ENCODE measurements at regions not wholly inside any gene's neighbourhood (a gene's known extent, or its start where the extent isn't known, plus 50 kb on each side); places are given as distances from the start of the nearest gene placed in this dataset.
A peak's percentile ranks its signal among the peaks of the same experiment; 100 is the strongest.
"Not testable (repeated sequence)": the region's sequence is repeated elsewhere in the genome, so short reads cannot be mapped to it uniquely, and the experiment has no call there.

DNA sequence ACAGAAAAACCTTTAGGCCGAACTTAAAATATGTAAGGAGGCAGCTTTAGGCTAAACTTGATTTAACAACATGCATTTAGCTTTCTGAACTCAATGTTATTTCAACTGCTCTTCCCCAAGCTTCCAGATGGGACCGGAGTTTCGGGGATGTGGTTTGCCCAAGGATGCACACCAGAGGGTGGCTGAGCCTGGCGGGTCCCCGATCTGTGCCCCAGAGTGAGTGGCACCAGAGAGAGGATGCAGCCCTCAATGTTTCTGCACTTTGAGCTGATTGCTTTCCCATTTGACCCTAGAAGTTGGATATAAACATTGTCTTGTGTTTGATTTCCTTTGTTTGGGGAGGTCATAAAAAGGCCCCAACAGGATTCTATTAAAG is 348.0 kb upstream of the TNRC6C start:
- peak overlapping the region; percentile 9 to 28 for H3K27ac Mint-ChIP-seq
- no peaks in the 10 kb centered on the region for H3K36me3 Mint-ChIP-seq
- H3K4me1 Mint-ChIP-seq (ENCODE audit: low read depth in 2 of 2), result peaks cover 19 to 20% of the 10 kb centered on the region in 2 donors
- ATAC-seq, result peak in 1 of 2 donors; percentile 11
- H3K4me3 Mint-ChIP-seq, result peak overlapping the region; percentile 63
- no peaks in the 10 kb centered on the region for H3K9me3 Mint-ChIP-seq
- no peak for DNase-seq (ENCODE audit: low spot score)
- no peaks in the 10 kb centered on the region for H3K27me3 Mint-ChIP-seq

DNA sequence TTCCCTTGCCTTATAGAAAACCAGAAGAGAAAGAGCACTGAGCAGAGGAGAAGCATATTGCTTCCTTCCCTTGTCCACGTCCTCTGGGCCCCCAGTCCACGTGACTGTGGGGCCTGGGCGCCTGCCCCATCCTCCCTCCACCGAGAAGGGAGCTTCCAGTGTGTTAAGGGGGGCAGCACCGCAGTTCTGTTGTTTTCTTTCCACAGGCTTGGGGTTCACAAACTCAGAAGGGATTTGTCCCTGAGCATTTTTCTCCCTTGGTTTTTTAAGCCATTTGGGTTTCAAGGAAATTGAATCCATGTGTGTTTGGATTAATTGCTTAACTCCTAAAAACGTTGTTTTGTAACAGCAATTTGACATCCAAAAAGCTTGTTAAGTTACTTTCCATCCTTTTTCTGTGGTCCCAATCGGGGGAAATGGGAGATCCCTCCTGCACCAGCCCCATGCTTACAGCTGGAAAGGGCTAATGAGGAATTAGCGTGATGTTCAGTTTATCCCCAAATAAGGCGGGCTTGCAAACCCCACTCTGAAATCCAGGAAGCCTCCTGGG is 347.5 kb upstream of the TNRC6C start:
- no peak for ATAC-seq

DNA sequence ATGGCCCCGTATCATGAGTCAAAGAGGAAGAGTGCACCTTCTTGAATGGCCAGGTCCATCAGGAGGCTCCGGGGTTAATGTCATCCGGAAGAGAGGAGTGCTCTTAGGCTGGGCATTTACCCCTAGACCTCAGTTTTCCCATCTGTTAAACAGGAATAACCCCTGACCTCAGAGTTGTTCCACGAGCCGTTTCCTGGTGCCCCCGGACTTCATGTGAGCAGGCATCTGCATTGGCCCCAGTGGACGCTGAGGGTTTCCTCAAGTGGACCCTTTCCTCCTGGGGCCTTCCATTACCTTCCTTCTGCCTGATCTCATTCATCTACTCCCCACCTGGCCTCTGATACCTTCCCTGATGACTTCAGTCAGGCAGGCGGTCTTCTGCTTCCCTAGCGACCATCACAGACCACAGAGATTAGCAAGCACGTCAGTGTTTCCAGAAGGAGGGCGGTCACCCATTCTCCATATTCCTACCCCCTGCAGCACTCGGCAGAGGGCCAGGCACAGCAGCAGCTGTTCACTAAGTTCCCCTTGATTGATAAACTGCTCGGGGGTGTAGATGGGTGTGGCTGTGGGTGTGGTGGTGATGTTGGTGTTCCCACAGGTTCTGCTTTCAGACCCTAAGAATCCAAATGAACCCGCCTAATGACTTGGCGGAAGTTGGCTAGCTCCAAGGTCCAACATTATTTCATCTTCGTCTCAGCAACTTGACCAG is 346.6 kb upstream of the TNRC6C start:
- Mint-ChIP-seq H3K9me3 (no peaks in the 10 kb centered on the region), H3K27me3 (no peaks in the 10 kb centered on the region), H3K36me3 (no peaks in the 10 kb centered on the region), H3K27ac (no peak overlapping the region), H3K4me3 (no peak overlapping the region), H3K4me1 (ENCODE audit: low read depth in 2 of 2) (peaks cover 19 to 20% of the 10 kb centered on the region in 2 donors)
- ATAC-seq, result no peak
- DNase-seq (ENCODE audit: low spot score), result no peak

More for the DNA sequence above, 347.5 kb upstream of the TNRC6C start:
- no peaks in the 10 kb centered on the region for H3K9me3 Mint-ChIP-seq
- peaks cover 19 to 20% of the 10 kb centered on the region in 2 donors for H3K4me1 Mint-ChIP-seq (ENCODE audit: low read depth in 2 of 2)
- H3K27me3 Mint-ChIP-seq, result no peaks in the 10 kb centered on the region
- H3K27ac Mint-ChIP-seq, result peak overlapping the region in 1 of 2 donors; percentile 28
- no peaks in the 10 kb centered on the region for H3K36me3 Mint-ChIP-seq
- H3K4me3 Mint-ChIP-seq, result peak overlapping the region; percentile 63
- no peak for DNase-seq (ENCODE audit: low spot score)

DNA sequence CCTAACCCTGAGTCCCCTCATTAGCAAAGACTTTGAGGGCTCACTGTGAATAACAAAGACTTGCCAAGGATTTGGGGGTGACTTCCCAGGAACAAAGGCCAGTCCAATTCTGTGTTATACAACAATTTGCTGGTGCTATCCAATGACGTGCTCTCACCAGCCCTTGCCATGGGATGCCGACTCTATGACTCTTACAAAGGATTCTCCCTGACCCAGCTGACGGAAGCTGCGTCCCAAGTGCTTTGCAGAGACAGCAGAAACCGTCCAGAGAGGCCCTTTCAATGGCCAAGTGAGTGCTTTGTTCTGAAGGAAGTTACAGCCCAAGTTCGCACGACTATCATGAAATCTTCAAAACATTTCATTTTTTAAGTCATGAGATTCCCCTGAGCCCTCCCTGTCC is 345.3 kb upstream of the TNRC6C start:
- ATAC-seq, result no peak
- Mint-ChIP-seq H3K4me1 (ENCODE audit: low read depth in 2 of 2) (peaks cover 25% of the 10 kb centered on the region in 2 donors), H3K4me3 (no peak overlapping the region), H3K27me3 (peaks cover 0 to 6% of the 10 kb centered on the region in 2 donors), H3K36me3 (no peaks in the 10 kb centered on the region), H3K27ac (no peak overlapping the region), H3K9me3 (no peaks in the 10 kb centered on the region)
- DNase-seq (ENCODE audit: low spot score), result no peak

DNA sequence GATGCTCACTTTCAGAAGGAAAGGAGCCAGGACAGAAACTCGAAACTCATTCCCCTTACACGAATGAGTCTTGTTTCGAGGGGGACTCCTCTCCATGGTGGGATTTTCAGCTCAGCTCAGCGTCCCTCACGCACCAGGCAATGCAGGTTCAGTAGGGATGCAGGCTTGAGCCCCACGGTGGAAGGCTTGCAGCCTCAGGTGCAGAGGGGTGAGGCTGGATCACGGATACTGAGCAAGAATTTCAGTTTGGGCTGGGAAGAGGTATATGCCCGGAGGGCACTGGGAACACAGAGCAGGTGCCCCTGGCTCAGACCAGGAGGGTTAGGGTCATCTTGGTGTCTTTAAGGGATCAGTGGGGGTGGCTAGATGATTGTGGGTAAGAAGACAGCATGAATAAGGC is 344.9 kb upstream of the TNRC6C start:
- no peak overlapping the region for H3K4me3 Mint-ChIP-seq
- H3K36me3 Mint-ChIP-seq, result no peaks in the 10 kb centered on the region
- H3K4me1 Mint-ChIP-seq (ENCODE audit: low read depth in 2 of 2), result peaks cover 29% of the 10 kb centered on the region in 2 donors
- no peak overlapping the region for H3K27ac Mint-ChIP-seq
- no peaks in the 10 kb centered on the region for H3K9me3 Mint-ChIP-seq
- ATAC-seq (no peak), DNase-seq (ENCODE audit: low spot score) (no peak)
- peaks cover 2 to 8% of the 10 kb centered on the region in 2 donors for H3K27me3 Mint-ChIP-seq

DNA sequence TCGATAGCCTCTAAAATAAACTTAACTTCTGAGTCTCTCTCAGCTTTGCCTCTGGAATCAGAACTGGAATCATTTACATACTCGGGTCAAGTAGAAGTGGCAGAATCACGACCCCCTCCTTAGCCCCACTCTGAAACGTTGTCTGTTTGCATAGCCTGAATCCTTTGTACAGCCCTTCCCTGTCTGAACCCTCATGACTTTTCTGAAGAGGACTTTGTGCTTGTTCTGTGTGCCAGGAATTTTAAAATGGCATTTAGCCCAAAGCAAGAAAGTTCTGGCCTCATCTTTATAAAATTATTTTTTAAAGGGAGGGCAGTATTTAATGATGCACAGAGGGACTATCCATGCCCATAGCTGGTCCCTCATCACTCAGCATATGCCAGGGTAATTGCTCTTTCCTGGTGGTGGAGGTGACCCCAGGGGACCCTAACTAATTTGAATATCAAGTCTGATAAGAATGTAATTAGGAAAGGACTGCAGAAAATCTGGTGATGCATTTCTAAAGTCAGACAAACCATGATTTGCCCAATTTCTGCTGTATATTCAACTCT is 342.7 kb upstream of the TNRC6C start:
- Mint-ChIP-seq H3K4me3 (no peak overlapping the region), H3K4me1 (ENCODE audit: low read depth in 2 of 2) (peaks cover 15 to 17% of the 10 kb centered on the region in 2 donors), H3K9me3 (no peaks in the 10 kb centered on the region), H3K27ac (no peak overlapping the region), H3K36me3 (no peaks in the 10 kb centered on the region), H3K27me3 (peaks cover 5 to 8% of the 10 kb centered on the region in 2 donors)
- DNase-seq (ENCODE audit: low spot score), result no peak
- no peak for ATAC-seq

DNA sequence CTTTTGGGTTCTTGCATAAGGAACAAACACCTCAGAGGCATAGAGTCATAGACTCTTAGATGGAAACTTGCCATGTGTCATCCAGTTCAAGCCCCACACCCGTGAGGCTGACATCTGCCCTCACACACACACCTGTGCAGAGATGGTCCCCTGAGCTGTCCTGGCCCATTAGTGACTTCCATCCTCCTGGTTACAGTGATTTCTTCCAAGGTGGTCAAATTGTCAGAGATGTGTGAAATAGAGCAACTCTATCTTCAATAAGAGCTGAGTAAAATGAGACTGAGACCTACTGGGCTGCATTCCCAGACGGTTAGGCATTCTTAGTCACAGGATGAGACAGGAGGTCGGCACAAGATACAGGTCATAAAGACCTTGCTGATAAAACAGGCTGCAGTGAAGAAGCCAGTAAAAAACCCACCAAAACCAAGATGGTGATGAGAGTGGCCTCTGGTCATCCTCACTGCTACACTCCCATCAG is 342.2 kb upstream of the TNRC6C start:
- peaks cover 15% of the 10 kb centered on the region in 2 donors for H3K4me1 Mint-ChIP-seq (ENCODE audit: low read depth in 2 of 2)
- no peak overlapping the region for H3K4me3 Mint-ChIP-seq
- no peak for ATAC-seq
- H3K36me3 Mint-ChIP-seq, result no peaks in the 10 kb centered on the region
- no peak overlapping the region for H3K27ac Mint-ChIP-seq
- H3K27me3 Mint-ChIP-seq, result peaks cover 5 to 8% of the 10 kb centered on the region in 2 donors
- DNase-seq (ENCODE audit: low spot score), result no peak
- no peaks in the 10 kb centered on the region for H3K9me3 Mint-ChIP-seq

DNA sequence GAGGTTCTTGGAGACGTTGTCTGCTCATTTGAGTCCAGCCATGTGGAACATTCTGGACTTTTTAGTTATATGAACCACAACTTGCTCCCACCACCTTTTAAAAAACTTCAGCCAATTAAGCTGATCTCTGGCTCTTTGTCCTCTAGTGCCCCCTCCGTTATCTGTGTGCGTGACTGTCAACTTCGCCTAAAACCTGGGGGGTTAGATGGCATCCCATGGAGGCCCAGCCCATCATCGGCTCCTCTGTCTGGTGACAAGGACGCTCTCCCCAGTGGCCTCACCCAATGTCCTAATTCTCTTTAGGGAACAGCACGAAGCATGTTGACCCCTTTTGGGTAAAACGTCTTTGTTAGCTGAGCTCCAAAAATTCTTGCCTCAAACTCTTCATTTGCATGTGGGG is 341.0 kb upstream of the TNRC6C start:
- Mint-ChIP-seq H3K27me3 (peaks cover 5 to 8% of the 10 kb centered on the region in 2 donors), H3K4me1 (ENCODE audit: low read depth in 2 of 2) (peaks cover 15% of the 10 kb centered on the region in 2 donors), H3K27ac (no peak overlapping the region), H3K9me3 (no peaks in the 10 kb centered on the region), H3K36me3 (no peaks in the 10 kb centered on the region), H3K4me3 (no peak overlapping the region)
- ATAC-seq (no peak), DNase-seq (ENCODE audit: low spot score) (no peak)

DNA sequence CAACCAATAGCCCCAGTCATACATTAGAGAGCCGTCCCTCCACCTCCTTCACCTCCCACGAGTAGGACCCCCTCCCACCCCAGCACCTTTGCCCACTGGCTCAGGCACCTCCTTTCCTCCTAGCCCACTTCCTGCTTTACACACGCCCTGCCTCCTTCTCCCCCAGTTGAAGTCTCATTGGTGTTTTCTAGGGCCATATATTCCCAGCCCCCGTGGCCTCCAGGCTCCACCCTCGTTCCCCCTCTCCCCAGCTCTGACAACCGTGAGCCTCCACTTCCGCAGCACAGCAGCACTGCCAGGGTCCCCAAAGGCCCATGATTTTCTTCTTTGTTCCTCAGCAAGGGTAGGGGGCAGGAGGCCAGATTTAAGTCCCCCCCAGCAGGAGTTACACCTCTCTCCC is 340.3 kb upstream of the TNRC6C start:
- Mint-ChIP-seq H3K4me3 (no peak overlapping the region), H3K27me3 (peaks cover 5 to 8% of the 10 kb centered on the region in 2 donors), H3K27ac (no peak overlapping the region), H3K9me3 (no peaks in the 10 kb centered on the region), H3K36me3 (no peaks in the 10 kb centered on the region), H3K4me1 (ENCODE audit: low read depth in 2 of 2) (peaks cover 15% of the 10 kb centered on the region in 2 donors)
- ATAC-seq (no peak), DNase-seq (ENCODE audit: low spot score) (no peak)

DNA sequence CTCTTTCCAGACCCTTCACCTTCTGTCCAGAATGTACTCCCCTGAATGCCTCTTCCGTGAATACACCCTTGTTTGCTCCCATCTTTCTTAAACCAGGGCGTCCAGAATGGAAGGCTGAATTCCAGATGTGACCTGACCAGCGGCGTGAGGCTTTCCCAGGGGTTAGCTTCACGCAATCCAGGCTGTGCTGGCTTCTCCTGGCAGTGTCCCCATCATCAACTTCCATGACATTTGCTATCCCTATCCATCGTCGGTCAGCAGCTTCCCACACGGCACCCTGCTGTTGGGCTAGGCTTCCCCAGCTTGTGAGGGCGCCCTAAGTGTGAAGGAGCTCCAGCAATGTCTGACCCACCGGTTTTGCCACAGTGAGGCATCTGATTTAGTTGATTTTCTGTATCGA is 339.8 kb upstream of the TNRC6C start:
- no peak for ATAC-seq
- H3K4me1 Mint-ChIP-seq (ENCODE audit: low read depth in 2 of 2), result peaks cover 15% of the 10 kb centered on the region in 2 donors

DNA sequence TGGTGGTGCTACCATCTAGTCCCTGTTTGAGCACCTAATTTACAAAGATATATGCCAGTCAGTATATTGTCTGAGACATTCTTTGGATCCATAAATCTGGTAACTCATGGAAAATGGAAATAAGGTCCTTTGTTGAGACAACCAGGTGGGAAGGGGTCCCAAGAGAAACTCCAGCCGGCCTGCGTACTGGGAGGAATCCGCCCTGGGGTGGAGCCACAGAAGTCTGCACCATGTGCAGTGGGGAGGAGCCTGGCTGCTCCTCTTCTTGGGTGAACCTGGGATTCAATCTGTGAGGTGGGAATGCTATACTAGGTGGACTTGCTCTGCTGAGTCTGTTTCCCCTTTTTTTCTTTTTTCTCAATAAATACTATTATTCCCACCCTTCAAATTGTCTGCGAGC is 339.2 kb upstream of the TNRC6C start:
- Mint-ChIP-seq H3K27me3 (peaks cover 5 to 8% of the 10 kb centered on the region in 2 donors), H3K4me3 (no peak overlapping the region), H3K4me1 (ENCODE audit: low read depth in 2 of 2) (peaks cover 15% of the 10 kb centered on the region in 2 donors), H3K9me3 (no peaks in the 10 kb centered on the region), H3K27ac (no peak overlapping the region), H3K36me3 (no peaks in the 10 kb centered on the region)
- DNase-seq (ENCODE audit: low spot score) (no peak), ATAC-seq (no peak)

More for the DNA sequence above, 339.8 kb upstream of the TNRC6C start:
- H3K27ac Mint-ChIP-seq, result no peak overlapping the region
- H3K9me3 Mint-ChIP-seq, result no peaks in the 10 kb centered on the region
- no peak overlapping the region for H3K4me3 Mint-ChIP-seq
- H3K36me3 Mint-ChIP-seq, result no peaks in the 10 kb centered on the region
- no peak for DNase-seq (ENCODE audit: low spot score)
- peaks cover 5 to 8% of the 10 kb centered on the region in 2 donors for H3K27me3 Mint-ChIP-seq

DNA sequence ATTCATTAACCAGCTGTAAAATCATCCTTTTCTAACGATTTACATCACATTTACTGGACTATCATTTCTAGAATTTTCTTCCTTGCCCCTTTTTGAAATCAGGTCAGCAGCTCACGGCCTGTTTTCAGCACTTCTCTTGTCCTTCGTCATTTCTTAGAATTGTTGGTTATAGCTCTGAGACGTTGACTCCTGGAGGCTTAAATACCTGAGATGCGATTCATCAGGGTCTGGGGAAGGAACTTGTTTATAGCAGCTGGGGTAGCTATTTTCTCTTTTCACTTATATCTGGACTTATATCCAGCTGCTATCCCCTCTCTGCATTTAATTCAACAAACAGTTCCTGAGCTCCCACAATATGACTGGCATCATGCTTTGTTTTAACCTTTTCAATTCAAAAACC is 338.7 kb upstream of the TNRC6C start:
- no peak overlapping the region for H3K27ac Mint-ChIP-seq
- no peak for ATAC-seq
- peaks cover 5 to 8% of the 10 kb centered on the region in 2 donors for H3K27me3 Mint-ChIP-seq
- DNase-seq (ENCODE audit: low spot score), result no peak
- no peaks in the 10 kb centered on the region for H3K36me3 Mint-ChIP-seq
- no peak overlapping the region for H3K4me3 Mint-ChIP-seq
- H3K4me1 Mint-ChIP-seq (ENCODE audit: low read depth in 2 of 2), result peaks cover 15% of the 10 kb centered on the region in 2 donors
- H3K9me3 Mint-ChIP-seq, result no peaks in the 10 kb centered on the region

DNA sequence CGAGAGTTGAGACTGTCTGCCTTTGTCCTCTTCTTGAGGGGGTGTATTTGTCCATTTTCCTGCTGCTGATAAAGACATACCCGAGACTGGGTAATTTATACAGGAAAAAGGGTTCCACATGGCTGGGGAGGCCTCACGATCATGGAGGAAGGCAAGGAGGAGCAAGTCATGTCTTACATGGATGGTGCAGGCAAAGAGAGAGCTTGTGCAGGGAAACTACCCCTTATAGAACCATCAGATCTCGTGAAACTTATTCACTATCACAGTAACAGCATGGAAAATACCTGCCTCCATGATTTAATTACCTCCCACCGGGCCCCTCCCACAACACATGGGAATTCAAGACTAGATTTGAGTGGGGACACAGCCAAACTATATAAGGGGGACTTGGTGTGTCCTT is 338.2 kb upstream of the TNRC6C start:
- no peaks in the 10 kb centered on the region for H3K36me3 Mint-ChIP-seq
- no peak overlapping the region for H3K27ac Mint-ChIP-seq
- ATAC-seq (no peak), DNase-seq (ENCODE audit: low spot score) (no peak)
- H3K4me1 Mint-ChIP-seq (ENCODE audit: low read depth in 2 of 2), result peaks cover 15% of the 10 kb centered on the region in 2 donors
- peaks cover 5 to 8% of the 10 kb centered on the region in 2 donors for H3K27me3 Mint-ChIP-seq
- no peaks in the 10 kb centered on the region for H3K9me3 Mint-ChIP-seq
- no peak overlapping the region for H3K4me3 Mint-ChIP-seq

DNA sequence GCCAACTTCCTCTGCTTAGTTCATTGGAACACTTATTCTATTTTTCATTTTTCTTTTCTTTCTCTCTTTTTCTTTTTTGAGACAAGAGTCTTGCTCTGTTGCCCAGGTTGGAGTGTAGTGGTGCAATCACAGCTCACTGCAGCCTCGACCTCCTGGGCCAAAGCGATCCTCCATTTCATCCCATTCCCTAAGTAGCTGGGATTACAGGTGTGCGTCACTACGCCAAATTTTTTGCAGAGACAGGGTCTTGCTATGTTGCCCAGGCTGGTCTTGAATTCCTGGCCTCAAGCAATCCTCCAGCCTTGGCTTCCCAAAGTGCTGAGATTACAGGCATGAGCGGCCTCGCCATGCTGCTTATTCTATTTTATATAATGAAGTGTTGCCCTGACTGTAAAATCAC is 336.4 kb upstream of the TNRC6C start:
- not testable (repeated sequence) for H3K36me3 Mint-ChIP-seq; ATAC-seq; DNase-seq (ENCODE audit: low spot score); H3K27ac Mint-ChIP-seq; H3K4me3 Mint-ChIP-seq; H3K9me3 Mint-ChIP-seq
- Mint-ChIP-seq H3K27me3 (peaks cover 10% of the 10 kb centered on the region in 2 donors), H3K4me1 (ENCODE audit: low read depth in 2 of 2) (peaks cover 15% of the 10 kb centered on the region in 2 donors)
